HCT116 (cell line): ENCODE measurements at regions not wholly inside any gene's neighbourhood (a gene's known extent, or its start where the extent isn't known, plus 50 kb on each side); places are given as distances from the start of the nearest gene placed in this dataset.

Source experiments
- ATF3 ChIP-seq: IDR thresholded peaks from 2 replicates; pipeline ENCODE4 v1.6.1; 2012
- CTCF ChIP-seq, 3 experiments: fragments of 200-600 bp in 1 of 3; sonication (generic) in 1 of 3; IDR thresholded peaks in 2 of 3; conservative IDR thresholded peaks in 1 of 3; 2 replicates each; pipeline ENCODE4 v1.5.1; 2012 to 2017; ENCODE audit warnings: low read depth in 2 of 3, low read length in 2 of 3, antibody characterized with exemption in 1 of 3, borderline replicate concordance in 1 of 3, control low read depth in 1 of 3, mild to moderate bottlenecking in 1 of 3, mixed read lengths in 1 of 3, mixed run types in 1 of 3, moderate library complexity in 1 of 3; ENCODE audit not compliant: insufficient read depth in 1 of 3
- EZH2 ChIP-seq: fragments of 200-600 bp; sonication (generic); IDR thresholded peaks from 2 replicates; pipeline ENCODE4 v1.6.1; 2017; ENCODE audit warnings: antibody characterized with exemption, mixed run types
- JUND ChIP-seq: IDR thresholded peaks from 2 replicates; pipeline ENCODE4 v1.6.1; 2012
- POLR2A ChIP-seq: IDR thresholded peaks from 2 replicates; pipeline ENCODE4 v1.7.0; 2011; ENCODE audit warnings: borderline replicate concordance; ENCODE audit not compliant: insufficient read depth, insufficient read length; ENCODE audit errors: extremely low read depth
- RAD21 ChIP-seq: IDR thresholded peaks from 2 replicates; pipeline ENCODE4 v1.6.1; 2012; ENCODE audit warnings: low read depth, mild to moderate bottlenecking
- SP1 ChIP-seq: IDR thresholded peaks from 2 replicates; pipeline ENCODE4 v1.6.1; 2012; ENCODE audit warnings: low read depth
- SRF ChIP-seq: IDR thresholded peaks from 2 replicates; pipeline ENCODE4 v1.6.1; 2012; ENCODE audit warnings: low read depth
- YY1 ChIP-seq: IDR thresholded peaks from 2 replicates; pipeline ENCODE4 v1.6.1; 2011; ENCODE audit warnings: low read length, low read depth, moderate library complexity, mild to moderate bottlenecking; ENCODE audit not compliant: insufficient replicate concordance; ENCODE audit errors: extremely low read depth
- ZBTB33 ChIP-seq: IDR thresholded peaks from 2 replicates; pipeline ENCODE4 v1.6.1; 2011; ENCODE audit warnings: mild to moderate bottlenecking, low read length, moderate library complexity; ENCODE audit not compliant: insufficient replicate concordance; ENCODE audit errors: extremely low read depth
- TF ChIP-seq, protein P1 (sequence below): IDR thresholded peaks from 2 replicates; pipeline ENCODE4 v1.6.1; 2012

DNA sequence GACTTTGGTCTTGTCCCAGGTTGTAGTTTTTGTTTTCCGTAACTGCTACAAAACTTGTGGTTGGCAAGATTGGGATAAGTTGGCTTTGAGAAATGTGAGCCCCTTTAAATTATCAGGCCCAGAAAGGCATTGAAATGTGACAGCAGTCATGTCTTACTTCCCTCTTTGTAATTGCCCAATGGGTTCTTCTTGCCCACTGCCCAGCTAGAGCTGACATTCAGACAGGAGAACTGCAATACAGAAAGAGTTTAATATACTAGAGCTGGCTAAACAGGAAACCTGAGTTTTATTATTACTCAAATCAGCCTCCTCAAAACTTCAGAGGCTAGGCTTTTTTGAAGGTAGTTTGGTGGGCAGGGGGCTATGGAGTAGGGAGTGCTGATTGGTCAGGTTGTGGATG lies 288.3 kb downstream of the ZNF674 start:
- TF ChIP-seq ZBTB33 (no peak), JUND (no peak), SP1 (no peak), CTCF (IDR thresholded peaks at IDR 0.05 in 2 of 3, conservative IDR thresholded peaks at IDR 0.05 in 1 of 3; ENCODE audit: borderline replicate concordance in 1 of 3, insufficient read depth in 1 of 3, low read depth in 2 of 3, low read length in 2 of 3) (no peak), SRF (no peak), YY1 (no peak), ATF3 (no peak), EZH2 (no peak), POLR2A (no peak), RAD21 (no peak)
- TF ChIP-seq, protein P1, sequence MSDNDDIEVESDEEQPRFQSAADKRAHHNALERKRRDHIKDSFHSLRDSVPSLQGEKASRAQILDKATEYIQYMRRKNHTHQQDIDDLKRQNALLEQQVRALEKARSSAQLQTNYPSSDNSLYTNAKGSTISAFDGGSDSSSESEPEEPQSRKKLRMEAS = no peak
